ENCODE measurements at regions not wholly inside any gene's neighbourhood (a gene's known extent, or its start where the extent isn't known, plus 50 kb on each side); places are given as distances from the start of the nearest gene placed in this dataset.

DNA sequence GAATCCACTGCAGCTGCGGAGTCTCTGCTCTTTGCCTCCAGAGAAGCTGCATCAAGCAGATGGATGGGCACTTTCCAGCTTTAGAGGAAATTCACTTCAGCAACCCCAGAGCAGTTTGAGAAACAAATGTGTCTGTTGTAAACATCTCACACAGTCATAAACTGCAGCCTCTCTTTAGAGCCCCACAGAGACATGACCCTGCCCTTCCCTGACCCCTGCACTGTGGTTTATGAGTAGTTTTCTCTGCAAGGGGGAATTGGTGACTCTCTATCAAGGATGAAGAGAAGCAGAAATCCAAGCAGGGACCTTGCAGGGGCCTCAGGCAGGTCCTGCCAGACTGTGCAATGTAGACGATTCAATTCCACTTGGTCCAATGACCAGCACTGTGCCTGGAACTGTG is 160.2 kb downstream of the SH2D4B start:
- DNase-seq: no peak

DNA sequence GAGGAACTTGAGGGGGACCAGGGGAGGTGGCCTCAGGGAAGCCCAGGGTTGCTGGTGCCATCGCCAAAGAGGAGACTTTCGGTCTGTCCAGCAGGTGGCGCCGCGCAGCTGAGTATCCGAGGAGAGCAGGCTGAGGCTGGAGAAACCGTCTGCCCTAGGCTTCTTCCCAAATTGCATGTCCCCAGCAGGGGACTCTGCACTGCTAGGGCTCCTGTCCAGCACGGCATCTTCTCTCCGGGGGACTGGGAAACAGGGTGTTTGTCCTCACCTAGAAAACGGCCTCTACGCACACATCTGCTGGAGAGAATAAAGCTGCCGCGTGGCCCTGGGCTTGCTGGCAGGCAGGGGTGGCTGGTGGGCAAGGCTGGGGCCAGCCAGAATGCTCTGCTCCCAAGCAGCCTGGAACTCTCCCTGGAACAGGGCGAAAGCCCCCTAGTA is 161.9 kb downstream of the SH2D4B start:
- DNase-seq: peak; percentile 88

DNA sequence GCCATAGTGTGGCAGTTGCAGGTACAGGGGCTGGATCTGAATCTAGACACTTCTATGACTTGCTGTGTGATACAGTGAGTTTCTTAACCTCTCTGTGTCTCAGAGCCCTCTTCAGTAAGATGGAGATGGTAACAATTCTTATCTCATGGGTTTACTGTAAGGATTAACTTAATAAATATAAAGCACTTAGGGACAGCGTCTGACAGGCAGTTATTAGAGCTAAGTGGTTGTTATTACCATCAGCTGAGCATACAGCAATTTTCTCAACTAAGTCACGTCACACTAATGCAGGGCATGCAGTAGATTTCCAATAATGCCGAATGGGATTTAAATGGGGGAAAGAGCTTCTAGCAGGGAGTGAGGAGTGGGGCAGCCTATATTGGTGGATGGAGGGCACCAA is 162.6 kb downstream of the SH2D4B start:
- no peak for DNase-seq

DNA sequence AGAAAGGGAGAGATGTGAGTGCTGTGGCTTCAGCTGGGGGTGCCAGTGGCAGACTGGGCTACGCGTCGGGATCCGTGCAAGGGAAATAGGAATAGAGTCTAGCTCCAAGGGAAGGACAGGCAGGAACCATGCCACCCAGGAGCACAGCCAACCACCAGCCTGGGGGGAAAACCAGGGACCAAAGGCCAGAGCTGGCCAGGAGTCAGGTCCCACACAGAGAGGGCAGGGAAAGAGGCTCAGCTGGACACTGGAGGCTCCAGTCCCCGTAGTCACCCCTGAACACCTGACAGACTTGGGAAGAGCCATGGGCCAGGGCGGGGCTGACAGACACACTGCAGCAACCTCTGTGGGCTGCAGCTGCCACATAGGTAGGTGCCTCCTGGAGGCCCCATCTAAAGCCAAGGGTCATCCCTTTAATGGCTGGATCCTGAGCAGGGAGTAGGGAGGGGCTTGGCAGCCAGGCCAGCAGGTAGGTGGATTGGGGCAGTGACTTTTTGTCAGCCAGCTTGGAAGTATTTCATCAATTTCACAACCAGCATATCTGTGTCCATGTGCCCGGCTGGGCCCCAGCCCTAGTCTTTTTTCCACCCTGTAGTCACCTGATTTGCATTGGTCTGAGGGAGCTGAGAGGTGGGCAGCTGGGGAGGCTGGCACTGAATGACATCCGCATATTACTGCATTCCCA is 163.2 kb downstream of the SH2D4B start:
- DNase-seq: no peak

DNA sequence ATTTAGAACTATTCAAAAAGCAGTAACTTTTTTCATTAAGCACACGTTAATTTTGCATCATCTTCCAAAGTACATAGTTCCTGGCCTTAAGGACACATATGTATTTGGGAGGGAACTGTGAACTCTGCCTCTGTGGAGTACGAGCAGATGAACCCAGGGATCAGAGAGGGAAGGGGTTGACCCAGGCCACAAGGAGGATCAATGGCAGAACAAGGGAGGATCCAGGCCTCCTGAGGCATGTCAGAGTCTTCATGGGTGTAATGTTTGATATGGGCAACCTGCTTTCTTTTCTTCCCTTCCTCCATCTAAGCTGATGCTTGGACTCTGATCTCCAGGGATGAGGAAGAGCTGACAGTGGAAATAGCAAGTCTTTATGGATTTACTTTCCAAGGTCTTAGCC is 164.0 kb downstream of the SH2D4B start:
- no peak for DNase-seq

DNA sequence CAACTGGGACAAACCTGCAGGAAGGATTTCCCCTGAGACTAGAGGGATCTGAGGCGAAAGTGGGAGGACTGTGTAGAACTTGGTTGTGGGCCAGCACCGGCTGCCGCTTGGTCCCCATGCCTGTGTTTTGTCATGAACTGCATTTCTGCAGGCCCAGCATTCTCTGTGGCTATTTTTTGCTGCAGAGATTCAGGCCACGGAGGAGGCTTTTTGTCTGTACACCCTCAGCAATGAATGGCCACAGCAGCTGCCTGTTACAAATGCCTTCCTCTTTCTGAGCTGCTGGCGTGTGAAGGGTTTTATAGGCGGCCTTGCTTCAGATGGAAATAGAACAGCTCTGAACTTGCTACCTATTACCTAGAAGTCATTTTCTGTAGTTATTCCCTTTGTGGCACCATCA is 164.4 kb downstream of the SH2D4B start:
- no peak for DNase-seq

DNA sequence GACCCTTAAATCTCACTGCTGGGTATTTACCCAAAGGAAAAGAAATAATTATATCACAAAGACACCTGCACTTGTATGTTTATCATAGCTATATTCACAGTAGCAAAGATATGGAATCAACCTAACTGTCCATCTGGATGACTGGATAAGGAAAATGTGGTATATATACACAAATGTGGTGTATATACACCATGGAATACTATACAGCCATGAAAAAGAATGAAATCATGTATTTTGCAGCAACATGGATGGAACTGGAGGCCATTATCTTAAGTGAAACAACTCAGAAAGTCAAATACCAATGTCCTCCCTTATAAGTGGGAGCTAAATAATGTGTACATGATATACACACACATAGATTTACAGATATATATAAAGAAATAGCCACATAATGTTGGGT is 168.2 kb downstream of the SH2D4B start:
- DNase-seq: no peak

DNA sequence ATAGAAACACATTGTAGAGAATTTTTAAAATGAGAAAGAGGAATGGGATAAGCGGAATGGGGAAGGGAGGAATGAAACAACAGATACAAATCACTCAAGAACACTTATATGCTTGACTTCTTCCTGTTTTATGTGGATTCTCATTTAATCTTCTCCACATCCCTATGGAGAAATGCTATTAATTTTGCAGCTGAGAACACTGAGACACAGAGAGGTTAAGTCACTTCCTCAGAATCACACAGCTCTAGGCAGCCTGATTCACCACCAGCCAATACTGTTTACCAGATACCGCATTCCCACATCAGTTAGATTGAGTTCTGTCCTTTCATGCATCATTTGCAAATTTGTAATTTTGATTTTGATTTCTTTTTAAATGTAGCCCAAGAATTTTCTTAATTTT is 170.5 kb downstream of the SH2D4B start:
- no peak for DNase-seq

DNA sequence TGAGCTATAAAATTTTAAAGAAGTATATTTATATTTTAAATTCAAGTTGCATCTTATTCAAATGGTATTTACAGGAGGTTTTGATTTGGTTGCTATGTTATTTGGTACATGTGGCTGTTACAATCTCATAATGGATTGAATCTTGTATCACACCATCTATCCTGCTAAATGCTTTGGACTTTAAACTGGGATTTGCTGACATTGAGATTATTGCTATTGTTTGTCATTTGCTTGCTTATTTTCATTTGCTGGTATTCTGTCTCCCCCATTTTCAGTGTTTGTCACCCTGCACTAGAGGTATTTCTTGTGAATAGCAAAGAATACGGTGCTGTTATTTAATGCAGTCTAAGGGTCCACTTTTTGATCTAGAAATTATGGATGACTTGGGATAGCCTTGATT is 171.1 kb downstream of the SH2D4B start:
- no peak for DNase-seq

DNA sequence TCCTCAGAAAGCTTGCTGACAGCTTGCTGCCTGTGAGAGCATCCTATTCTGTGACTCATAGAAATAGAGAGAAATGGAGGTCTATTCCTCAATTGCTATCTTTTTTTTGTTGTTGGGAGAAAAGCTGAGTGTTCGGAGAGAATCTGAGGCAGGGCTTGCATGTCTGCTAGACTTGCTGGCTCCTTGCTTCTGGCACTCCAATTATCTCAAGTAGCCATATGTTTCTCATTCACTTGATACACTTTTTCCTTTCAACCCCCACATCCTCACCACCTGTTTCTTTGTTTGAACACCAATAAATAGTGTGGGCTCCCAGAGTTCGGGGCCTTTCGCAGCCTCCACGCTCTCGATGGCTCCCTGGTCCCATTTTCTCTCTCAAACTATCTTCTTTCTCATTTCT is 172.2 kb downstream of the SH2D4B start:
- DNase-seq: no peak

DNA sequence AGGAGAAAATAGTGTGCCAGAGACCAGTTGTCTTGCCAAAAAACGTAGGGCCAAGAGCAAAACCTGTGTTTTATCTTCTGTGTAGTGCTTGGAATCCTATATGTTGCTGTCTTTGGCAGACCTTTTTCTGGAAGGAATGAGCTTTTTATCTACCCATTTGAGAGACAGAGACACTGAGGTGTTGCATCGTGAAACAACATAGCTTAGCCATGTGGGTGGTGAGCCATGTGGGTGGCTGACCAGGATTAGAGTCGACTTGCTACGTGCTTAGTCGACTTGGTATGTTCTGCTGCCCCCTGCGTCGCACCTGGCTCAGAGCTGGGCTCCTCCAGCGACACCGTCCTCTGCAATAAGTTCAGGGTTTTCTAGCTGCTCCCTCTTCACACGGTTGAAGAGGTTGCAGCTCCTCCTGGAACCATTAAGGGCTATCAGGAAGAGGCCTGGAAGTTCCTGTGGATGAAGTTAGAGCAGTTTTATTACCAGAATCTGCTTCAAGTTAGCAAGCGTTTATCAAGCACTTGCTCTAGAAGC is 175.8 kb downstream of the SH2D4B start:
- no peak for DNase-seq

DNA sequence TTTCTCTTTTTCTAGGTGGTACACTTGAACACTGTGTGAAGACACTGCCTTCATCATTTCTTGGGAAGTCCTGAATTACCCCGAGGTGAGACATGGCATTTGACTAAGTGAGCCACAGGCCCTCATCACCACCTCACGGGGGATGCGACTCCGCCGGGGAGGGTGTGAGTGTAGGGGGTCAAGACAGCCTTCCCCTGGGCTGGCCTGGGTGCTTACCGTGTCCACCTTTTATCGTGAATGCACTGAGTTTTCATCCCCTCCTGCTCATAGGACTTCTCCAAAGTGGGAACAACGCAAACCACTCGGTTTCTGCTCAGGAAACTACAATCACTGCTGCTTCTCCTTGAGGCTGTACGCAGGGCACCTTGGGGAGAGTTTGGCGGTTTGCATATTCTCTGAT is 176.9 kb downstream of the SH2D4B start:
- no peak for DNase-seq

DNA sequence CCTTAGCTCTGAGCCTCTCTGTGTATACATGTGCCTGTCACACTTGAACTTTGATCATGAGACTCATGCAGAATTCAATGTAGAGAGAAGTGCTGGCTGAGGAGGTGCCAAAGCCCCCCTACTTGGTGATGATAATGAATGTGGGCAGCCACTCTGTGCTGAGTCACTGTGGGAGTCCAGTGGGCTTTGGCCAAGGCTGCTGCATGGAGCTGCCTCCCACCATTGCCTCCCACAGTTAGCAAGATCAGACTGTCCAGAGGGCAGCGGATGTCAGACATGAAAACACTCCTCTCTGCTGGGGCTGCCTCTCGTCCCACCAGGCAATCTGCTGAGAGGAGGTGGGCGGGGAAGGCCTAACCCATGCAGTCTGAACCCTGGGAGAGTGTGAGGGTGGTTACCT is 180.3 kb downstream of the SH2D4B start:
- peak; percentile 14 for DNase-seq

DNA sequence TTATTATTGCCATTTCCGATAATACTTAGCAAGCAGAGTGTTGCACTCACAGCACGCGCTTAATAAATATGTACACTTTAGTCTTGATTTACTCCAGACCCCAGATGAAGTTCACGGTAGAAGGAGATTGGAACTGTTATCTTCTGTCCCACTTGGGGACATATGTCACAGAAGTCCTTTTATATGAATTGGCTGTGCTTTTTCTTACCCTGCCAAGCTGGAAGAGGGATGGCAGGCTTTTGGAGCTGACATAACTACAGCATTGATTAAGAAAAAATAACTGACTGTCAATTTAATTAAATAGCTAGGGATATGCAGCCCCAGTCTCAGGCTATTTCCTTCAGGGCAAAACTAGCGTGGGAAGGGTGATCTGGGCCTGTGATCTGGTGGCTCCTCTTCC is 182.2 kb downstream of the SH2D4B start:
- DNase-seq: no peak

DNA sequence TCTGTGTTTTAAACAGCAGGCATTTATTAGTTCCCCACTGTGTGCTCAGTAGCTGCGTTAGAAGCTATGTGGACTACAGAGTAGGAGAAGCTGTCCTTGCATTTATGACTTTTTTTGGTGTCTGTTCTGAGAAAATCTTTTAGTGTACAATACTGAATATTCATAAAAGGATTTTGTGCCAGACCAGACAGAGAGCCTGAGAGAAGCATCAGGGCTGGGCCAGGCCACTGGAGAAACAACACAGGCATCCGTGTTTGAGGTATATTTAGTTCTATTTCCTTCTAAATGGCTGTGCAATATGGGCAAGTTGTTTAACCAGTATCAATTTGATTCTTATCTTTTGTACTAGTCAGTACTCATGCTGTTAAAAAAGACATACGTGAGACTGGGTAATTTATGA is 182.8 kb downstream of the SH2D4B start:
- no peak for DNase-seq

DNA sequence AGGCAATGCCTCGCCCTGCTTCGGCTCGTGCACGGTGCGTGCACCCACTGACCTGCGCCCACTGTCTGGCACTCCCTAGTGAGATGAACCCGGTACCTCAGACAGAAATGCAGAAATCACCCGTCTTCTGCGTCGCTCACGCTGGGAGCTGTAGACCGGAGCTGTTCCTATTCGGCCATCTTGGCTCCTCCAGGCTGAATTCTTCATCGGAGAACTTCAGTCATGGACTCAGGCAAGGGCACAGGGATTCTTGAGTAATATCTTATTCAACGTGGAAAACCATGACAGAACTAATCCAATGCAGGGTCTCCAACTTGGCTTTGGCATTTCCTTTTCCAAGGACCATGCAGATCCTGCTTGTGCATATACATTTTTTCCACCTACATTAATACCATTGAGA is 190.7 kb downstream of the SH2D4B start:
- peak; percentile 48 for DNase-seq

DNA sequence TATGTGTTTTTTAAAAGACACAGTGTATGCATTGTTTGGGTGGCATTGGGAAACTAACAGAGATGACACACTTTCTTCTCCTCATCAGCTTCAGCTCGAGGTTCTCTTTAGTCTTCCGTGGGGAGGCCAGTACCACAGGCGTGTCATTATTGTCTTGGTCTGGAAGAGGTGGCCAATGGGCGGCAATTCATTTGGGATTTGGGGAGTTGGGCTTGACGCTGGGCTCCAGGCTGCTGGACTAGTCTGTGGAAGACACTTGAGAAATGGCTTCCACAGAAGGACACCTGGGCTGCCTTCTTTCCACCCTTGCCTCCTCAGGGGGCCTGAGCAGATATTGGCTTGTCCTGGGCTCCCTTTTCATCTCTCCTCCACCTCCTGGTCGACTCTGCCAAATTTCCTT is 192.2 kb downstream of the SH2D4B start:
- no peak for DNase-seq

DNA sequence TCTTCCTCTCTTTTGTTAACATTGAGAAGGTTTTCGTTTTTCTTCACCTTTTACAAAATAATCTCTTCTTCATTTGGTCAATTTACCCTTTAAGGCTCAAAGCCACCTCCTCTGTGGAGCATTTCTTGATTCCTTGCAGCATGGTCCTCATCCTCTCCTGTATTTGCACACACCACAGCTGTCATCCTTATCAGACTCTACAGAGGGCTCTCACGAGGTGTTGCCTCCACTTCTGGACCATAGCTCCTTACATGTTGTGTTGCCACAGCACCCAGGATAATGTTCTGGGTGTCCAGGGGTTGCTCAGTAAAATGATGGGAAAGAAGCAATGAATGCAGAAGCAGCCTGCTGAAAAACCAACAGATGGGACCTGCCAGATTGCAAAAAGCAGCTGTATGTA is 192.8 kb downstream of the SH2D4B start:
- DNase-seq: peak; percentile 11

DNA sequence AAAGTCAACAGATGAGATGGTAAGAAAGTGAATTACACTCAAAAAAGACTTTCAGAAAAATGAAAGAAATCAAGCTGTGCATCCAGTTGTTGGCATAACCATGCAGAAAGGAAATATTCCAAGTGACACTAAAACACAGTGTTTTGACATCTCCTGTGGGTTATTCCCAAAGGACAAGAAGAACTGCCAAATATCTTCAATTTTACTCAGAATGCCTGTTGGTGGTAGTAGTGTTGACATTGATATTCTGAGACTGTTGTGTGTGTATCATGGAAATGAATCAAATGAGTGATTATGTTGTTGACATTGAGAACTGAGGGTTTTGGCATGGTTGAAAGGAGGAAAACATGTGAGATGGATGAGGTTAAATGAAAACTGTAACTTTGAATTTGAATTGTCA is 196.9 kb downstream of the SH2D4B start:
- no peak for DNase-seq

DNA sequence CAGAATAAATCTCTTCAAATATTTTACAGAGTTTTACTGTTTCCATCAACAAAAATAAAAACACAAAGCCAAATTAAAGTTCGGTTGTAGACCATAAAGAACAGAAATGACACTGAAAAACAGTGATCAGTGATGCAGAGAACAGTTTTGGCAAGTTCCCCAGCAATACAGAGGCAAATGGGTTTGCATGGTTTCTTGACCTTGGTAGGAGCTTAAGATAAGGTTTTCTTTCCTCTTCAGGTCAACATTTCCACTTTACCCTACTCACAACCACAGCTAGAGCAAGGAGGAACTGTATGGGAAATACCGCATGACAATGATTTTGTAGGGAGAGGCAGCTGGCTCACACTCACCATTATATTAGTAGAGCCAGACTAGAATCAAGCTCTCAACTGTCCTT is 199.5 kb downstream of the SH2D4B start:
- DNase-seq: no peak

DNA sequence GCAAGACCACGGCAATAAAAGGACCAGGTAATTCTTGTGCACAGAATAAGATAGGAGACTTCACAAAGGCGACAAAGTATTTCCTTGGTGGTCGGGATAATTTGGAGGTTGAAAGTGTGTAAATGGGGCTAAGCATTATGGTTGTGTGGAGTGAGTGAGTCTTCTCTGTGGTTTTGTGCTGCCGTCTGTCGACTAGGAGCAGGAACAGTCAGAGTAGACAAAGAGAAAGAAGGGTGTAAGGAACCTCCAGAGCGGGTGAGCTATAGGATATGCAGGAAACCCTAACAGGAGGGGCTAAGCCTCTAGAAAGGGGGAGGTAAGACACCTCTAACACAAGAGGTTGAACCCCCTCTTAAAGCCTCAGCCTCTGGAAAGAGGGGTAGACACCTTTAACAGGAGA is 201.6 kb downstream of the SH2D4B start:
- peak; percentile 16 for DNase-seq

DNA sequence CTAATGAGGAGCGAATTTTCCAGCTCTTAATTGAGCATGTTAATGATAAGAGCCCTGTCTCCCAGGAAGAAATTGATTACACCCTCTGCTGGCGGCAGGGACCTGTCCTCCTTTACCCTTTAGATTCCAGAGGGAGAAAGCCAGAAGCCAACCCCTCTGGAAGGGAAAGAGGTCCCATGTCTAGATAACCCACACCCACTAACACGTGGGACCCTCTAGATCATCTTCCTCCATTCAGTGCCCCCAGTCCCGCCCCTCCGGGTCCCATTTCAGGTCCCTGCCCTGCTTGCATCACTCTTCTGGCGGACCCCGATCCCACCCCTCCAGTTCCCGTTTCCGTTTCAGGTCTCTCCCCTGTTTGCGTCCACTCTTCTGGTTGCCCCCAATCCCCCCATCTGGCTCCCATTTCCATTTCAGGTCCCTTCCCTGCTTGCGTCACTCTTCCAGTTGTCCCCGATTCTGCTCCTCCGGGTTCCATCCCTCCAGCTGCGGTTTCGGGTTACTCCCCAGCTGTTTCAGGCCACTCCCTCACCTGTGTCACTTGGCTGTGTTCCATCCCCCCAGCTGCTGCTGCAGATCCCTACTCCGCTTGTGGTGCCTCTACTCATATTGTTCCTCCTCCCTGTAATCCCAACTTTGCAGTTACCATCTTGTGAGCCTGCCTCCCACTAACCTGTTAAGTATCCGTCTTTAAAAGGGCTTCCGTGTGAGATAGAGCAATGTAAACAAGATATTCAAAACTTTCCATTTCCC is 202.4 kb downstream of the SH2D4B start:
- DNase-seq: peak; percentile 58

DNA sequence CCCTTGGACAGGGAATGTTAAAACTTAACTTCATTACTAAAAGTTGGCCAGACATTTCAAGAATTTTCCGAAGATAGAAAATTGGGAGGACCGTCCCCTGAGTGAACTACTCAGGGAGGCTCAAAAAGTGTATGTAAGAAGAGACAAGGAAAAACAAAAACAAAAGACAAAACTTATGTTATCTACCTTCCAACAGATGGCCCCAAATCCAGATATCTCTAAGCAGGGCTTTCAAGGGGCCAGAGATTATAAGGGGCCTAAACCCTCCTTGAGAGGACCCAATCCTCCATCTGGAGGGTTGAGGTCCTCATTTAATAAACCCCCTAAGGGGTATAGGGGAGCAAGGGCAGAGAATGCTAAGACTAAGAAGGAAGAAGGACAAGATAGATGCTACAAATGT is 203.6 kb downstream of the SH2D4B start:
- DNase-seq: no peak

DNA sequence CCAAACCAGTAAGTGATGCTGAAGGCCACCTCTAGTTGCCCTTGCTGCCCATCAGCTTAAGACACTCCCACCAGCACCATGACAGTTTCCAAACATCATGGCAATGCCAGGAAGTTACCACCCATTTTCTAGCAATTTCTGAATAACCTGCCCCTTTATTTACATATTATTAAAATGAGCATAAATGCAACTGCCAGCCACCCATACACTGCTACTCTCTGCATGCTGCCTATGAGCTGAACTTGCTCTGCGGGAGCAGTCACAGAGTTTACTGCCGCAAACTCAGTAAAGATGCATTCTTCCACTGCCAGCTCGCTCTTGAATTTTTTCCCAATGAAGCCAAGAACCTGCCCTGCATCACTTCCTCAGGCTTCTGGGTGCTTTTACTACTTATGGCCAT is 212.6 kb downstream of the SH2D4B start:
- DNase-seq: no peak

DNA sequence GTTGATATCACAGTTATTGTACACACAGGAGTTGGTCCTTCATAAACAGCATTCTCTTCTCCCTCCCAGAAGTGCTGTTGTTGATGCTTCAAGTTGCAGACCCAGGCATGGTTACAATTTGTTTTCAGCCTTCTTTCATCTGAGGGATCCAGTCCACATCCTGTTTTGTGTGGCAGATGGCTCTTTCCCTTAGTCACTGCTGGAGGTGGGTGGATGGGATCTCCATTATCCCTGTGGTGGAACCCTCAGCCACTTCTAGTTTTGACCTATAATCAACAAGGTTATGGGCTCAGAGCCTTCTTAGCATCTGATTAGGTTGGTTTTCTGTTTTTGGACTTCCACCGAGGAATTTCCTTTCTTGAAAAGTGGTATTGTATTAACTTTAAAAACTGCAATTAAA is 214.2 kb downstream of the SH2D4B start:
- DNase-seq: peak; percentile 20
